Dedifferentiated amniotic fluid mesenchymal stem cell (primary cell): ENCODE measurements at regions not wholly inside any gene's neighbourhood (a gene's known extent, or its start where the extent isn't known, plus 50 kb on each side); places are given as distances from the start of the nearest gene placed in this dataset.

ENCODE experiments used
- DNase-seq: peaks from one replicate; pipeline ENCODE4 v3.0.0-alpha.2; 2016; ENCODE audit errors: extremely low spot score

GRCh38 chr7:36006636-36007229 lies 146.3 kb upstream of the EEPD1 start:
- DNase-seq: peak; percentile 18

GRCh38 chr7:36010656-36011587 lies 142.1 kb upstream of the EEPD1 start:
- no peak for DNase-seq

GRCh38 chr7:36011588-36011965 lies 141.5 kb upstream of the EEPD1 start:
- DNase-seq: no peak

GRCh38 chr7:36013246-36014014 lies 139.6 kb upstream of the EEPD1 start:
- no peak for DNase-seq

- no peak for DNase-seq
Observed at GRCh38 chr7:36014961-36015360, 138.1 kb upstream of the EEPD1 start.

- DNase-seq: peak; percentile 19
Observed at GRCh38 chr7:36015733-36016132, 137.3 kb upstream of the EEPD1 start.

- no peak for DNase-seq
Observed at GRCh38 chr7:36016648-36017047, 136.4 kb upstream of the EEPD1 start.

- DNase-seq: no peak
Observed at GRCh38 chr7:36017111-36017510, 135.9 kb upstream of the EEPD1 start.

GRCh38 chr7:36018816-36019484 lies 134.1 kb upstream of the EEPD1 start:
- DNase-seq: no peak

GRCh38 chr7:36019538-36019937 lies 133.5 kb upstream of the EEPD1 start:
- no peak for DNase-seq

GRCh38 chr7:36019980-36020379 lies 133.1 kb upstream of the EEPD1 start:
- DNase-seq: no peak

- DNase-seq: no peak
Observed at GRCh38 chr7:36021367-36021766, 131.7 kb upstream of the EEPD1 start.

- DNase-seq: no peak
Observed at GRCh38 chr7:36021917-36022550, 131.0 kb upstream of the EEPD1 start.

GRCh38 chr7:36023033-36023560 lies 130.0 kb upstream of the EEPD1 start:
- no peak for DNase-seq

GRCh38 chr7:36025190-36025589 lies 127.9 kb upstream of the EEPD1 start:
- no peak for DNase-seq

GRCh38 chr7:36029311-36029710 lies 123.7 kb upstream of the EEPD1 start:
- no peak for DNase-seq

GRCh38 chr7:36029853-36030515 lies 123.1 kb upstream of the EEPD1 start:
- DNase-seq: no peak

GRCh38 chr7:36032361-36032818 lies 120.7 kb upstream of the EEPD1 start:
- DNase-seq: no peak

- no peak for DNase-seq
Observed at GRCh38 chr7:36034020-36034419, 119.0 kb upstream of the EEPD1 start.

GRCh38 chr7:36035186-36035585 lies 117.9 kb upstream of the EEPD1 start:
- no peak for DNase-seq

GRCh38 chr7:36036590-36036989 lies 116.5 kb upstream of the EEPD1 start:
- no peak for DNase-seq
